ENCODE measurements at regions not wholly inside any gene's neighbourhood (a gene's known extent, or its start where the extent isn't known, plus 50 kb on each side); places are given as distances from the start of the nearest gene placed in this dataset.

DNA sequence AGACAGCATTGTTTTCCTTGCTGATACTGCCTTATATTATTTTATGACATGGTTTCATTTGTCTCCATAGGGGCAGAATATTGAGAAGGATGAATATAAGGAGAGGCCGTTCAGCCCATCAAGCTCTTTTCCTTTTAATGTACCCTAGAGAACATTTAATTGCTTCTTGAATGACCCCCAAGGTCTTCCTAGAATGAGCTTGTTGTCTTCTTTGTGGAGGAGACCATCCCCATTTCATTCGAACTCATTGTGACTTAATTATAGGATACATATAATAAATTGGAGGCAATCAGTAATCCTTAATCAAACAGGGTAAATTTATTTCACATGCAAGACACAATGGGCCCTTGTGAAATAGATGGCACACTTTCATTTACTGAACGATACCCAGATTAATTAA is 231.3 kb downstream of the MDFIC start:
- intact Hi-C loops (cut with micrococcal nuclease) = no loop called here

DNA sequence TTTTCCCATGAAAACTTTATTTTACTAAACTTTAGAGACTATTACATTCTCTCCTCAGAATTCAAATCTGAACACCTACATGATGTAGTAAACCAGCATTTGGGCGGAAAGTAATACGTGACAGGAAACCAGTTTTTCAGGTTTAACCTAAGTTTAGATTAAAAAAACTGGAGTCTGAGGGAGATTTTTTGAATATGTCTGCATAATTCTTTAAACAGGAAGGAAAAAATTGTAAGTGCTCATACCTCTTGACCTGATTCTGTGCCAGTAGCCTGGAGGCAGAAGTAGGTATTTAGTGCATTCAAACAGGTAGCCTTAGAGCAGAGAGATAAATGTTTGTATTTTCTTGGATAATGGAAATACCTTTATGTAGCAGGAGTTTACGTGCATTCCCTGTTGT is 224.3 kb downstream of the MDFIC start:
- intact Hi-C loops (cut with micrococcal nuclease) = no loop called here

DNA sequence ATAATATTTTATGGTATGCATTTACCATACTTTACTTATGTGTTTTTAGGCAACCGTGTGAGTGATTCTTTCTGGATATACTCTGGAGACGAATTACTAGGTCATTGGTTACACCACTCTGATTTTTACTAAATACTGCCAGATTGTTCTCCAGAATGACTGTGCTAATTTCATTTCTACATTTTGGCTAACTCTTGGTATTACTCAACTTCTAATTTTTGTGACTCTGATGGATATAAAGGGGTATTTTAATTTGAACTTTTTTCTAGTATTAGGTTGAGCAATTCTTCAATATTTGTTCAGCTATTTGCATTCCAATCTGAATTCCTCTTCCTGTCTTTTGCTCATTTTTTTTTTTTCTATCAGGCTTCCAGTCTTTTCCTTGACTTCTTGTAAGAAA is 223.6 kb downstream of the MDFIC start:
- intact Hi-C loops (cut with micrococcal nuclease) = no loop called here

DNA sequence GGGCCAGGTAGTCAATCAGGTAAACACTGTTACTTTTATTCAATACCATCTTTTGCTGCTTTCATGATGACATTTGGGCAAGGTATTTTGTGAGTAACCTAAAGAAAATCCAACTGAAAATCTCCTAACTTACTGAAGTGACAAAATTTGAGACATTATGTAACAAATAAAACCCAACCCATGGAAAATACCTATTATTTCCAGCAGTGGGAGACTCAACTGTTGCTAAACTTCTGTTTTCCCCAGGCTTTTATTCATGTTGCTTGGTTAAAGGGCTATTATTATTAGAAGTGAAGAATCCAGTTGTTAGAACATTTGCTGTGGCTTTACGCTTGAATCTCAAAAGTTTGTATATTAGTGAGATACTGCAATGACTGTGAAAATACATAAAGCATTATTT is 215.9 kb downstream of the MDFIC start:
- intact Hi-C loops (cut with micrococcal nuclease) = loop anchor here (5.0 kb wide), 1 partner anchor 216 kb away; the partner anchor contains the start of gene MDFIC

DNA sequence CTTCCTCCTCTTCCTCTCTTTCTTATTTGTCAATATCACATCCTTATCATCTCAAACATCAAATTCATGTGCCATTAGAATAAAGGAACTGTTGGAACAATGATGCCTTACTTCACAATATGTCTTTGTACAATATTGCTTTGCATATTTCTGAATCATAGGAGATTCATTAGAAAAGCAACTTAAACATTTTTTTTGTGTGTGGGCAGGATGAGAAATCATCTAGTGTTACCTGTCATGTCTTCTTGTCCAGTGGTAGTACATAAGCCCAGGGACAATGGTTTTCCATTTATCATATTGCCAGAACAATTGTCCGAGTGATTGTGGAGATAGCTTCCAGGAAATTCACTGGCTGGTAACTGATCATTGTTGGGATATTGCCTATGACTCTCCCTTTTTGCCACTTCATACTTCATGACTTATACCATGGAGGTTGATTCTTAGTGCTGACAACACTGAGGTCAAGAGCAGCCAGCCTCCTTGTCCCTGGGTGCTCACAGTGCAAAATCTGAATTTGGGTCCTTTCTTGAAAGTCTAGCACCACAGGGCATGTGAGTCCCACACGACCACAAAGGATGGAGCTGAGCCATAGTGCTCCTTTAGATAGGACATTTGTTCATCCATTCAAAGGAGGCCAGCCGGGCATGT is 215.0 kb downstream of the MDFIC start:
- intact Hi-C loops (cut with micrococcal nuclease) = loop anchor here (5.0 kb wide), 1 partner anchor 215 kb away; the partner anchor contains the start of gene MDFIC

DNA sequence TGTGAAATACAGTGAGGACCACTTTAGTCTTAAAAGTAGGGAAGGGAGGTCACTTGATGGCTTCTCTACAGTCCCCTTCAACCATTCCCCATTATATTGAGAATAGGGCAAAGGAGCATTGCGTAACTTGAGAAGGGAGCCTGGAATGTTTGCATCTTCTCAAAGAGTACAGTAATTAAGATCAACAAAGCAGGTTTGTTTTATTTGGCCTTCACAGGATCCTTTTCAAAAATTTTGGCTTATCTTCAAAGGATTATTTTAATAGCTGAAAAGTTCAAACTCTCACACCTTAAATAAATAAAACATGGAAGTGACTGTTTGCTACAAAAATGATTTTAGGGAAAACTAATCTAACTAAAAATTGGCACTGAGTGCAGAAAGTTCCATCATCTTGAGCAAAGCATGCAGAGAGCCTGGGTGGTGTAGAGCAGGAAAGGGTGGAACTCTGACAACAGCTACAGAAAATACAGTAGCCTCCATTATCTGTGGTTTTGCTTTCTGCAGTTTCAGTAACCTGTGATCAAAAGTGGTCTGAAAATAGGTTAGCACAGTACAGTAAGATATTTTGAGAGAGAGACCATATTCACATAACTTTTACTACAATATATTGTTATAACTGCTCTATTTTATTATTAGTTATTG is 214.0 kb downstream of the MDFIC start:
- intact Hi-C loops (cut with micrococcal nuclease) = loop anchor here (5.0 kb wide), 1 partner anchor 214 kb away; the partner anchor contains the start of gene MDFIC

DNA sequence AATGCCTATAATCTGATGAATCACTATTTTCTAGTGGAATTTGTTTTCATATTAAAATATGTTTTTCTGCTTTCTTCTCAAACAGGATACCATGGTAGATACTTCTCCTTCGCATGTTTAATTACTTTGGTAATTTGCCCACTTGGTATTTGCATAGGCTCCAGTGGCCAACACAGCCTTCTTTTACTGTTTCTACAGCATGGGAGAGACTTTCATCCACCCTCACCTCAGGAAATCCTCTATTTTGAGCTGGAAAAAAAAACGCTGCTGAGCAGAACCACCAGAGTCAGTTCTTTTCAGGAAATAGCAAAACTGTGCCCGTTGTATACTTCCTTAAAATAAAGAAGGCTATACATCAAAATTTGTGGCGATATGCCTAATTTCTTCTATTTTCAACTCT is 213.3 kb downstream of the MDFIC start:
- intact Hi-C loops (cut with micrococcal nuclease) = loop anchor here (5.0 kb wide), 1 partner anchor 213 kb away; the partner anchor contains the start of gene MDFIC

DNA sequence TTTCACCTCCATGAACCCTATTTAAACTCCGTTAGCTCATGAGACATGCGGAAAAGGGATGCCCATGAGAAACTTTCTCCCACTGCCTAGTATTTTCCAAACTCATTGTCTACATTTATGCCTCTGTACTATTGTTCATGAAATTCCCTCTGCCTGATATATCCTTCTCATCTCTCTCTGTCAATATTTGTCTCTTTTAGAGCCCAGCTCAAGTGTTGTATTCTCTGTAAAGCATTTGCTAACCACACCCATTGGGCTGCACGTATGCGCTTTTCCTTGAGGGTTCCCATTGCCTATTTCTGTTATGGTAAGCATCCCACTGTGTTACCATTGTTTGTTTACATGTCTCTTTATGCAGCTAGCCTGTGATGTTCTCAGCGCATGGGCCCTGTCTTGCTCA is 211.4 kb downstream of the MDFIC start:
- intact Hi-C loops (cut with micrococcal nuclease) = no loop called here

DNA sequence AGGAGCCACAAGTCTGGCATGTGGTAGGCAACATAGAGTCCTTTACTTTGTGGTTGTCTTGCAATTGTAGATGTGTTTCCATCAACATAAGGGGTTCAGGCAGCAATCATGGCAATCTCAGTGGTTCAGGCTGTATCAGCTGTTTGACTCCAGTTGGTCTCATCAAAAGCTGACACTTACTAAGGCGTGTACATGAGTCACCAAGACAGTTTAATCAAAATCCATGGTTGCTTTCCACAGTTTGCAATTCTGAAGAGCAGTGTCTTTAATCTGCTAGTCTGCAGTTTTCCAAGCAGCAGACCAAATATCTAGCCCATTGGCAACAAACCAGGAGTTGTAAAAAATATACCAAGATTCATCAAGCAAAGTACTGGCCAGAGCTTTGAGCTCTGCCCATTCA is 210.2 kb downstream of the MDFIC start:
- intact Hi-C loops (cut with micrococcal nuclease) = no loop called here

DNA sequence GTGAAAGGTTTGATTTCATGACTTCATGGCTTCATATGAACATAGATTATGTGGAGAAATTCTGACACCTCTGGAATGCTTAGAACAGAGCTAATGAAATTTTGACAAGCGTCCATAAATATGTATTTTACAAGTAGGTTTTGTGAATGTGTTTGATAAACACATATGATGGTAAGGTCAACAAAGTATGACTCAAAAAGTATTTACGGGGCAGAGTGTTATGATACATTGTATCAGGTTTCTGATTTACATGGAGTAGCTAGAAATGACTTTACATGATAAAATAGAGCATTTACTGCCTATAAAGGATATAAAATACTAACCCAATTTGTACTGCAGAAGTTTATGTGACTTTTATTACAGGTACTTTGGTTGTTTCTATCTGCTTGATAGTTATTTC is 206.3 kb downstream of the MDFIC start:
- intact Hi-C loops (cut with micrococcal nuclease) = no loop called here

DNA sequence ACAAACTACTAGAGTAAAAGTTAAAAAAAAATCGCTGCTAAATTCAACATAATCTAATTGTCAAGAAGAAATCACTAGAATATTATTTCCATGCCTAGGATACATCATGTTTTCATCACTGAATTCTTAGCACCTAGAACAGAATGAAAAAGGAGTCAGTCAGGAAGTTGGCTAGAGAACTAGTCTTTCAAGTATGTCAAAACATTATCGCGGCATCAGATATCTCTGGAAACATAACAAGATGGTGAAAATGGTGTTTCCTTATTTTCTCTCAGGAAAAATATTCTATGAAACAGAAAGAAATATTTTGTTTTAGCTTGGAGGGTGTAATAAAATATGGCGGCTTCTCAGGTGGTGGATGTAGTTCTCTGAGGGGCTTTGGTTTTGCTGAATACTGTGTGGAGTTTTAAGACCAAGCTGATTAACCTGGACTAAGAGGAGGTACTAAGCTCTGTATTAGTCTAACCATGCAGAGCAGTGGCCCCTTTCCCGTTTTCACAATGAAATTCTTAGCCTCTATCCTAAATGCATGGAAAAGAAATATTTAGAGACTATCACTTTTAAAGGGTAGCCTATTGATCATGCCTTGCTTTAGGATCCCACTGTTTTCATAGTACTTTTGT is 205.6 kb downstream of the MDFIC start:
- intact Hi-C loops (cut with micrococcal nuclease) = no loop called here

DNA sequence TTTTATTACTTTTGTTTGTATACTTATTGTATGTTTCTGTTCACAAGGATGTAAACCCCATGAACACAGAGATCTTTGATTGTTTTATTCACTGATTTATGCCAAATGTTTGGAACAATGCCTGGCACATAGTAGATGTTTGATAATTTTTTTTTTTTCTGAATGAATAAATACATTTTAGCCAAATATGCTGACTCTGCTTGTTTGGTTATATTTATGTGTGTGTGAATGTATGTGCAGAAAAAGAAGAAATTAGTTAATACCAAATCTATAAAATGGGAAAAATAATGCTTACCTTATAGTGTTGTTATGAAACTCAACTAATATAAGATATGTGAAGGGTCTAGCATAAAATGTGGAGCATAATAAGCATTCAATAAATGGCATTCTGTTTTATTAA is 203.9 kb downstream of the MDFIC start:
- intact Hi-C loops (cut with micrococcal nuclease) = no loop called here

DNA sequence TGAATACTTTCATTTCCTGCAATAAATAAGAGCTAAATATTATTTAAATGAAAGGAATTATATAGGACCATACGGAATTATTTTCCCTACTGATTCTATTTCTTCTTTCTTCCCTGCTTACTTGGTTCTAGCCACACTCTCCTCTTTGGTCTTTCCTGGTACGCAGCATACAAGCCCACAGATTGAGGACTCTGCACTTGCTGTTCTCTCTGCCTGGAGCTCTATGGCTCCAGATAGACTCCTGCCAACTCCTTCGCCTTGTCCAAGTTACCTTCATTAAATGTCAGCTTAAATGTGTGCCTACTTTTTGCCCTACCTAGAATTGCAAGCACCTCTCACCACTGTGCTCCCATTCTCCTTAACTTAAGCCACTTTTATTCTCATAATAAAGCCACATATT is 203.4 kb downstream of the MDFIC start:
- intact Hi-C loops (cut with micrococcal nuclease) = no loop called here

DNA sequence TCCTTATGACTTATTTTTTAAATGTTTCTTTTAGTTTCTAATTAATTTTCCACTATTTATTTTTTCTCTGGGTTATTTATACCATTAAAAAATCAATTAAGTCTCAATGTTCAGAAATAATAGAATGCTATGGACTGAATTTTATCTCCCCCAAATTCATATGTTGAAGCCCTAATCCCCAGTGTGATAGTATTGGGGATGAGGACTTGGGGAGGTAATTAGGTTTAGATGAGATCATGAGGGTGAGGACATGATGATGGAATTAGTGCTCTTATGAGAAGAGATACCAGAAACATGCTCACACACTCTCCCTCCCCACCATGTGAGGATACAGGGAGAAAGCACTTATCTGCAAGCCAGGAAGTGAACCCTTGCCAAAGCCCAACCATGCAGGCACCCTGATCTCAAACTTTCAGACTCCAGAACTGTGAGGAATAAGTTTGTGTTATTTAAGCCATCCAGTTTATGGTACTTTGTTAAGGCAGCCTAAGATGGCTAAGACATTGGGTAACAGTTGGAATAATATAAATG is 202.6 kb downstream of the MDFIC start:
- intact Hi-C loops (cut with micrococcal nuclease) = no loop called here

DNA sequence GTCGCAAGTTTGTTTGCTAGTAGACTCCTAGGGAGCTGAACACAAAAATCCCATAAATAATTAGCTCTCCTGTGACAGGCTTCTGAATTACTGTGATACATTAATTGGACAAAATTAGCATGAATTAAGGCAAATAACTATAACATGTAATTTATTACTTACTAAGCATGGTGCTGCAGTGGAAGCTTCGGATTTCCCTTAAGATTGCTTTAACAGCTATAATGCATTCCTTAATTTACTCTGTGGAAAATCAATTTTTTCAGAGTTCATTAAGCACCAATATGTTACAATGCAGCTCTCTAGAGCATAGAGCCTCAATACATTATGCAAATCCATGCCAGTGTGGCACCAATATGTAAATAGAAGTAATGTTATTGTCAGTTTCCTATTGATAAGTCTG is 201.5 kb downstream of the MDFIC start:
- intact Hi-C loops (cut with micrococcal nuclease) = no loop called here

DNA sequence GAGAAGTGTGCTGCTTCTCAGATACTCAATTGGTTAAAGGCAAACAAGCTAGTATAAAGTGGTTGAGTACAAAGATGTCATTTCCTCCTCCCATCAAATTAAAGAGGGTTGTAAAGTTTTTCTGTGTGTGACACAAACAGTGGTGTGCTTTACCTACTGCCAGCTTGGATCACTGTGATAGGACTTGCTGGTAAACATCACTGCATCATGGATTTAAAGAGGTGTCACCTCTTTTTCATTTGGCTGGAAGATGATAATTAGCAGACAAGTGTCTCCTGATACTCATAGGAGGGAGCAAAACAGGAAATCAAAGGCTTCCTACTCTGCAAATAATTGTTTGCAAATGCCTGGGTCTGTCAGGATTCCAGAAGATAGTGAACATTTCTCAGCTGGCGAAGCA is 200.5 kb downstream of the MDFIC start:
- intact Hi-C loops (cut with micrococcal nuclease) = no loop called here

DNA sequence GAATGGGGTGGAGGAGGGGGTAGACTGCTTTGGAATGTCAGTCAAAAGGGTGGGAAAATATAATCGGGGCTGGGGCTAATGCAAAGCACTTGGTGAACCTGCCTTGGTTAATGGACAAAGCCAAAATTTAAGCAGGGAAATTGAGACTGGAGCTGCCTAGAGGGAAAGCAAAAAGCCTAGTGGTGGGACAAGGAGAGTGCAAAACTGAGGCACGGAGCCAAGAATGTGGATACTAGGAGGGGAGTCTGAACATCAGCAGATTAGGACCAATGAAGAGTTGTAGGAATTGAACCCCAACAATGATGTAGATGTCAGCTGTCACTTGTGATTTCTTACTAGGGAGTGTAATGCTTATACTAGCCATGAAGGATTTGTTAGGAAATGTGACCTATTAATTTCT is 195.9 kb downstream of the MDFIC start:
- intact Hi-C loops (cut with micrococcal nuclease) = no loop called here

DNA sequence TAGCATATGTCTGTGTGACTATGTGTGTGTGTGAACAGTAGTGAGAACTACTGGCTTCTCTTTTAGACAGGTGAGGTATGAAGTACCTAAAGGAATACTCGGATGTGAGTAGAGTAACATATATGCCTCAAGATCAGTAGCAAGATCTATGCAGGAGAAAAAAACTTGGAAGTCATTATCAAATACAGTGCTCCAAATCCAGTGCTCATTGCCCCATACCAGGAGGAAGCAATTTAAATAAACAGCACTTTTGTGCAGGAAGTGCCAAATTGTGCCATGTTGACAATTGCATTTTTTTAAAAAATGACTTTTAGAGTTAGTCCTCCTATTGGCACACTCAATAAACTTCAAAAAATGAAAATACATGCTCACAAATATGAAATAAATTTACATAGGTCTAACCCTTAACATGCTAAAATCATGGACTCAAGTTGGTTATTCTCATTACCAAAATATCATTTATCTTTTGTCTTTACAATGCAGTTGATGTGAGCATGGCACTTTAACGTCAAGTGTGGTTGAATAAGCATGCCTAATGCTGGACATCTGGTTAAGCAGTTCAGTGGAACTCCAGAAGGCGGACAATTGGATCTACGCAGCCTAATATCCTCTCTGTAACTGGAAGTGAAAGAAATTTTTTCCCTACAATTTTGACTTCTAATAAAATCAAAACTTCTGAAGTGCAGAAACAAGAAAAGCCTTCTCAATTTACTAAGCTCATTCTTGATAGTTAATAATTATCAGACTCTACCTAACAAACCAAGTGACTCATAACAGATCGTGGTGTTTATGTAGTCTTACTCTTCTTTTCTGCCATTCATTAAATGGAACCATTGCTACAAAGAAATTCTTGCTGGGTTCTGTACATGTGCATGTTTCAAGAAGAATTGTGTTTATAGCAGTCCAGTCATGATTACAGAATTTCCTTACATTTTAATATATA is 195.2 kb downstream of the MDFIC start:
- intact Hi-C loops (cut with micrococcal nuclease) = no loop called here

DNA sequence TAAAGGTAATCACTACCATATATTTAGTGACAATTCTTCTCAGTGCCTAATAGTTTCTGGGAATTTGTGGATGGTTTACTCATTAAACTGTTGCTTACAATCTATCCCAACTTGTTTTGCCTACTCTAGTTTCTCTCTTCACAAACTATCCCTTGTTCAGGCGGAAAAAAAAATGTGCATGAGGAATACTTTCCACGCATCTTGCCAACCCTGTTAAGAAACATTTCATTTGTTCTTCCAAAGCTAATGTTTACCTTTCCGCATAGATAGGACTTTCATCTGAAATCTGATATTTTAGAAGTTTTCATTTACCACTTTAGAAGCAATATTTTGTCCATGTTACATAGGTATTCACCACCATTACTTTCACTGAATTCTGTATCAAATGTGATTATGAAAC is 191.9 kb downstream of the MDFIC start:
- intact Hi-C loops (cut with micrococcal nuclease) = no loop called here

DNA sequence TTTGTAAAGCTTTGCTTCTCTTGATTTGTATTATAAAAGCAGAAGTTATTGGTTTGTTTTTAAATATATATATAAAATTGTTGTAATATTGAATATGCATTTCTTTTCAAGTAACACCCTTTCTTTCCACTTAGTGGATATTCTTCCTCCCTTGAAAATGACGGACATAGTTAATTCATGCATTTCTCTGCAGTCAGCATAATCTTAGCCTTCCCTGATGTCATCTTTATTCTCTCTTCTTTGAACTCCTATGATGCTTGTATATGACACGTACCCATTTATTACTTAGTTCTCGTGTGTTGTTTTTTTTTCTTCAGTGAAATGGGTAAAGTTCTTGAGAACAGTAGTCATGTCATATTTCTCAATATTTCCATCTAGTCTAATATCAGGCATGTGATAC is 191.2 kb downstream of the MDFIC start:
- intact Hi-C loops (cut with micrococcal nuclease) = no loop called here

DNA sequence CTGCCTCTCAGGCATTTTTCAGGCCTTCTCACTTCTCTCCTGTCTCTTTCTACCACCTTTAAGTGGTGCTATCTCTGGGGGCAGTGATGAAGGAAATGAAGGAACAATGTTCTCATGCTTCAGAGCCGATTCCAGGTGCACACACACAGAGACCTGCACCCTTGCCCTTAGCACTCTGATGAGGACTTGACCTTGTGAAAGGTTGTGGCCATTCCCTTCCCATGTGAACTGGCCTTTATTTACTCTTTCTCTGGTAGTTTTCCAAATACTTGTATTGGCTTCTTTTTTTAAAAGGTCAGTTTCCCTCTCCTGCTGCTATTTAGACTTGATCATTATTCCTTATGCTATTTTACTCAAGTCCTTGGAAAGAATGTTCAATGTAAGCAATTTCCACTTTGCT is 188.6 kb downstream of the MDFIC start:
- intact Hi-C loops (cut with micrococcal nuclease) = no loop called here

Measured in T-helper 1 cell treated with Interleukin-12 subunit alpha and Interleukin-12 subunit beta and Interleukin-4 antibody, amounts not matched to agents 30 ng/mL and 1 ng/mL, for 36 hours (primary cell).